HEK293 (cell line): ENCODE measurements at regions not wholly inside any gene's neighbourhood (a gene's known extent, or its start where the extent isn't known, plus 50 kb on each side); places are given as distances from the start of the nearest gene placed in this dataset.
"Not testable (repeated sequence)": the region's sequence is repeated elsewhere in the genome, so short reads cannot be mapped to it uniquely, and the experiment has no call there.

Source experiments
- CTCF ChIA-PET: fragments of 350-600 bp; formaldehyde crosslinking; extraction: SDS; loops from one replicate; lab custom pipeline; 2021; ENCODE audit warnings: antibody characterized with exemption; lab: Yijun Ruan, JAX
- POLR2A ChIA-PET: fragments of 300-600 bp; formaldehyde crosslinking; extraction: SDS; loops from one replicate; lab custom pipeline; 2020; ENCODE audit warnings: antibody characterized with exemption, inconsistent platforms; lab: Yijun Ruan, JAX
- H3K27ac ChIP-seq: fragments of 200-500 bp; sonication (Bioruptor generic); 2 replicates; pipeline ENCODE4 v1.5.1; 2014; ENCODE audit warnings: low read depth, low read length, control low read depth, inconsistent platforms; ENCODE audit errors: extremely low read depth
- H3K36me3 ChIP-seq, 2 experiments: fragments of 200-500 bp in 1 of 2; sonication (Bioruptor generic) in 1 of 2; 1 replicate in 1 of 2; 2 replicates in 1 of 2; pipeline ENCODE4 v1.5.1; 2014 to 2017; ENCODE audit warnings: inconsistent platforms in 2 of 2, low read length in 2 of 2; ENCODE audit not compliant: control insufficient read depth in 2 of 2, insufficient read depth in 1 of 2
- H3K4me1 ChIP-seq: fragments of 200-500 bp; sonication (Bioruptor generic); 2 replicates; pipeline ENCODE4 v1.5.1; 2014; ENCODE audit warnings: mild to moderate bottlenecking, low read length, inconsistent platforms; ENCODE audit not compliant: control insufficient read depth, insufficient read depth
- H3K4me3 ChIP-seq: 2 replicates; pipeline ENCODE4 v1.5.1; 2011; ENCODE audit warnings: low read depth, mild to moderate bottlenecking, control low read depth, low read length, moderate library complexity
- H3K9me3 ChIP-seq: fragments of 200-500 bp; sonication (Bioruptor generic); 2 replicates; pipeline ENCODE4 v1.5.1; 2014; ENCODE audit warnings: low read depth, low read length, inconsistent platforms; ENCODE audit not compliant: control insufficient read depth, insufficient read depth
- PRDM1 ChIP-seq: fragments of 450-650 bp; formaldehyde crosslinking; IDR thresholded peaks from 2 replicates; pipeline ENCODE4; 2016; ENCODE audit warnings: missing biosample characterization, missing genetic modification characterization
- ZNF341 ChIP-seq: fragments of 450-650 bp; formaldehyde crosslinking; IDR thresholded peaks from 2 replicates; pipeline ENCODE4; 2016; ENCODE audit warnings: low read depth, missing biosample characterization, missing genetic modification characterization
- ZNF366 ChIP-seq: fragments of 450-650 bp; formaldehyde crosslinking; conservative IDR thresholded peaks from 2 replicates; pipeline ENCODE4 v1.5.1; 2016; ENCODE audit warnings: missing biosample characterization, missing genetic modification characterization
- ZNF449 ChIP-seq: fragments of 450-650 bp; formaldehyde crosslinking; IDR thresholded peaks from 2 replicates; pipeline ENCODE4 v1.5.1; 2017; ENCODE audit warnings: missing biosample characterization, mild to moderate bottlenecking, missing genetic modification characterization, moderate library complexity
- ZNF48 ChIP-seq: fragments of 450-650 bp; formaldehyde crosslinking; IDR thresholded peaks from 2 replicates; pipeline ENCODE4 v1.5.1; 2016; ENCODE audit warnings: missing biosample characterization, missing genetic modification characterization
- ZNF654 ChIP-seq: fragments of 450-650 bp; formaldehyde crosslinking; IDR thresholded peaks from 2 replicates; pipeline ENCODE4 v1.5.1; 2016; ENCODE audit warnings: low read depth, missing biosample characterization, missing genetic modification characterization
- ZNF768 ChIP-seq: fragments of 450-650 bp; formaldehyde crosslinking; IDR thresholded peaks from 2 replicates; pipeline ENCODE4 v1.5.1; 2018; ENCODE audit warnings: missing biosample characterization, mild to moderate bottlenecking, missing genetic modification characterization

GRCh38 chr10:35274498-35275060, 61.7 kb upstream of the CCNY start:
- H3K4me3 ChIP-seq, result no peak overlapping the region
- ChIA-PET POLR2A (no interaction called here), CTCF (no interaction called here)
- TF ChIP-seq ZNF768 (tag by site-specific recombination), result no peak
- TF ChIP-seq ZNF654 (tag by site-specific recombination), result no peak
- no peak for TF ChIP-seq ZNF48 (tag by site-specific recombination)
- H3K27ac ChIP-seq, result no peak overlapping the region
- H3K9me3 ChIP-seq, result no peaks in the 10 kb centered on the region
- no peaks in the 10 kb centered on the region for H3K36me3 ChIP-seq
- H3K4me1 ChIP-seq, result no peaks in the 10 kb centered on the region

GRCh38 chr10:35276889-35277288, 59.4 kb upstream of the CCNY start:
- H3K4me3 ChIP-seq, result no peak overlapping the region
- H3K9me3 ChIP-seq, result no peaks in the 10 kb centered on the region
- H3K36me3 ChIP-seq, result no peaks in the 10 kb centered on the region
- H3K27ac ChIP-seq, result no peak overlapping the region
- ChIA-PET POLR2A (no interaction called here), CTCF (interaction anchor here (0.6 to 0.7 kb wide), 2 partner anchors 39 to 191 kb away, joined by 3 to 4 read pairs; no protein-coding TSS in a partner anchor)
- H3K4me1 ChIP-seq, result no peaks in the 10 kb centered on the region
- no peak for TF ChIP-seq ZNF341 (tag by site-specific recombination)
- peak; percentile 62; the same call in 1 of the 2 replicates for TF ChIP-seq ZNF449
- TF ChIP-seq, all 188 proteins: peak for 1

DNA sequence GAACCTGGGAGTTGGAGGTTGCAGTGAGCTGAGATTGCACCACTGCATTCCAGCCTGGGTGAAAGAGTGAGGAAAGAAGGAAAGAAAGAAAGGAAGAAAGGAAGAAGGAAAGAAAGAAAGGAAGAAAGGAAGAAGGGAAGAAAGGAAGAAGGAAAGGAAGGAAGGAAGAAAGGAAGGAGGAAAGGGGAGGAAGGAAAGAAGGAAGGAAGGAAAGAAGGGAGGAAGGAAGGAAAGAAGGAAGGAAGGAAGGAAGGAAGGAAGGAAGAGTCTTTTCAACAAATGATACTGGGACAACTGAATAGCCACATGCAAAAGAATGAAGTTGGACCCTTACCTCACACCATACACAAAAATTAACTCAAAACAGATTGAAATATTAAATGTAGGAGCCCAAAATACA, 56.1 kb upstream of the CCNY start:
- CTCF ChIA-PET, result interaction anchor here (1.5 kb wide), 1 partner anchor 9 kb away, joined by 3 read pairs; no protein-coding TSS in a partner anchor
- H3K4me1 ChIP-seq, H3K36me3 ChIP-seq, H3K27ac ChIP-seq, H3K4me3 ChIP-seq, POLR2A ChIA-PET, H3K9me3 ChIP-seq: not testable (repeated sequence)
- TF ChIP-seq ZNF366 (tag by site-specific recombination), result peak; percentile 95
- peak; percentile 78 for TF ChIP-seq PRDM1
